Keratinocyte (primary cell): ENCODE measurements at regions not wholly inside any gene's neighbourhood (a gene's known extent, or its start where the extent isn't known, plus 50 kb on each side); places are given as distances from the start of the nearest gene placed in this dataset.

Source experiments
- DNase-seq: peaks from one replicate; pipeline ENCODE4 v3.0.0-alpha.2; 2011; ENCODE audit warnings: low read depth, missing footprints, low spot score
- FAIRE-seq: peaks from 2 replicates; lab custom pipeline; 2011; peaks lifted over from hg19 to GRCh38; lab: Jason Lieb, UNC
- H2AFZ ChIP-seq: 2 replicates; pipeline ENCODE4 v1.6.0; 2012; ENCODE audit warnings: low read length, control low read depth, inconsistent platforms; ENCODE audit not compliant: control insufficient read depth
- H3K27ac ChIP-seq: 2 replicates; pipeline ENCODE4 v1.5.1; 2011; ENCODE audit warnings: low read length; ENCODE audit not compliant: control insufficient read depth, insufficient read depth
- H3K27me3 ChIP-seq: 3 replicates; pipeline ENCODE4 v1.6.0; 2011; ENCODE audit warnings: low read length; ENCODE audit not compliant: control insufficient read depth, insufficient read depth; ENCODE audit errors: extremely low read depth
- H3K36me3 ChIP-seq, 2 experiments: 2 replicates in 1 of 2; 3 replicates in 1 of 2; pipeline ENCODE4 v1.5.1; 2011; ENCODE audit warnings: low read length in 2 of 2, mild to moderate bottlenecking in 1 of 2; ENCODE audit not compliant: control insufficient read depth in 2 of 2, insufficient read depth in 2 of 2; ENCODE audit errors: extremely low read depth in 1 of 2
- H3K4me1 ChIP-seq: 3 replicates; pipeline ENCODE4 v1.5.1; 2011; ENCODE audit warnings: low read length; ENCODE audit not compliant: control insufficient read depth, insufficient read depth; ENCODE audit errors: extremely low read depth
- H3K4me2 ChIP-seq: 3 replicates; pipeline ENCODE4 v1.6.0; 2011; ENCODE audit warnings: low read depth, low read length; ENCODE audit not compliant: control insufficient read depth, insufficient read depth; ENCODE audit errors: extremely low read depth
- H3K4me3 ChIP-seq, 3 experiments: fragments of 200-600 bp in 1 of 3; sonication (generic) in 1 of 3; 2 replicates in 2 of 3; 3 replicates in 1 of 3; pipeline ENCODE4 v1.5.1; 2011 to 2016; ENCODE audit warnings: low read length in 3 of 3, mild to moderate bottlenecking in 3 of 3, control low read depth in 2 of 3, inconsistent platforms in 1 of 3, low read depth in 1 of 3, mixed read lengths in 1 of 3, mixed run types in 1 of 3, moderate library complexity in 1 of 3; ENCODE audit not compliant: control insufficient read depth in 2 of 3, insufficient read depth in 2 of 3; ENCODE audit errors: extremely low read depth in 1 of 3
- H3K79me2 ChIP-seq: 2 replicates; pipeline ENCODE4 v1.6.0; 2012; ENCODE audit warnings: low read length; ENCODE audit not compliant: control insufficient read depth, insufficient read depth
- H3K9ac ChIP-seq: 3 replicates; pipeline ENCODE4 v1.6.0; 2011; ENCODE audit warnings: low read length; ENCODE audit not compliant: control insufficient read depth, insufficient read depth; ENCODE audit errors: extremely low read depth
- H3K9me1 ChIP-seq: 3 replicates; pipeline ENCODE4 v1.6.0; 2011; ENCODE audit warnings: low read length; ENCODE audit not compliant: control insufficient read depth, insufficient read depth; ENCODE audit errors: extremely low read depth
- H3K9me3 ChIP-seq: 2 replicates; pipeline ENCODE4 v1.5.1; 2012; ENCODE audit warnings: low read depth, low read length; ENCODE audit not compliant: control insufficient read depth
- H4K20me1 ChIP-seq: 3 replicates; pipeline ENCODE4 v1.6.0; 2011; ENCODE audit warnings: low read length; ENCODE audit not compliant: control insufficient read depth, insufficient read depth; ENCODE audit errors: extremely low read depth
- EZH2 ChIP-seq: IDR thresholded peaks from one replicate; pipeline ENCODE4 v1.6.1; 2012; ENCODE audit warnings: inconsistent platforms, mild to moderate bottlenecking, low read length, moderate library complexity
- dilution Hi-C: fragments of 300-500 bp; cut with MboI; formaldehyde crosslinking; loops from one replicate; pipeline ENCODE4 v1.7.0; 2020; ENCODE audit warnings: low sequenced_read_pairs; ENCODE audit not compliant: extremely low pct_ligation_motif_present
- TF ChIP-seq, protein P1 (sequence below), 3 experiments: IDR thresholded peaks in 1 of 3; conservative IDR thresholded peaks in 1 of 3; optimal IDR thresholded peaks in 1 of 3; 2 replicates in 2 of 3; 3 replicates in 1 of 3; pipeline versions ENCODE3 to v1.5.1; 2011; ENCODE audit warnings: low read length in 3 of 3, mild to moderate bottlenecking in 3 of 3, moderate library complexity in 2 of 3, control low read depth in 1 of 3, inconsistent platforms in 1 of 3; ENCODE audit not compliant: insufficient read depth in 2 of 3; ENCODE audit errors: extremely low read depth in 1 of 3

DNA sequence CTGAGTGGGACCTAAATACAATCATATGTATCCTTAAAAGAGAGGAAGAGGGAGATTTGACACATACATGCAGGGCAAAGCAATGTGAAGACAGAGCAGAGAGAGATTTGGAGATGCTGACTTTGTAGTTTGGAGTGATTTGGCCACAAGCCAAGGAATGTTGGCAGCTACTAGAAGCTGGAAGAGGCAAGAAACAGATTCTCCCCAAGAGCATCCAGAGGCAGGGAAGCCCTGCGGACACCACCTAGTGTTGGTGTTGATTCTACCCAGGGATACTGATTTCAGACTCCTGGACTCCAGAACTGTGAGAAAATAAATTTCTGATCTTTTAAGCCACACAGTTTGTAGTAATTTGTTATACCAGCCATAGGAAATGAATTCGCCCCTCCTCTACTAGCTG, 64.9 kb upstream of the OSMR start:
- no peaks in the 10 kb centered on the region for H3K9me3 ChIP-seq

DNA sequence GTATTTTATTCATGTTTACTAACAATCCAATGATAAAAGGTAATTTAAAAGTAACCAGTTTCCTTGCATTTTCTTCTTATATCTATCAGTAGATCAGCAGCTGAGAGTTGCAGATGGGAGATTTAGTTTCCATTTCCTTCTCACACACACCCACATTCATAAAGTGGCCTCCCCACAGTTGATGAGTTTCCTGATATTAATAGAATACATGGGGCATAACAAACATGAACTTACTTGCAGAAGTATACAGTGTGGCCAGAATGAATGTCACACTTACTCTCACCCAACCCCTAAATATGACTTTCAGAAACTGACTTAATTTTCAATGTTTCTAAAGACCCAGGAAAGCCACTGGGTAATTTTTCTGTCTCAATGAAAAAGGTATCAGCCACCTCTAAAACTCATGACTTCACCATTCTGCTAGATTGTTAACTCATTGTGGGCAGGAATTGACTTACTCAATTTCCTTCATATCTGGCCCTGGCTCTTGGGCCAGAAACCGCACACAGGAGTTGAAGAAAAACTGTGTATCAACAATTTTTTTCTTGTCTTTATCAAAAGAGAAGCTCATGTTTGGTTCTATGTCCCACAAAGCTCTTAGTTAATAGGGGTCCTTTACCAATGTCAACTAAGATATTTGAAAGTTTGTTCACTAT, 63.5 kb upstream of the OSMR start:
- Histone ChIP-seq H3K9me3 (no peaks in the 10 kb centered on the region), H3K9ac (no peak overlapping the region), H4K20me1 (no peaks in the 10 kb centered on the region), H3K27ac (no peak overlapping the region), H3K79me2 (no peaks in the 10 kb centered on the region), H3K9me1 (no peaks in the 10 kb centered on the region), H3K36me3 (no peaks in the 10 kb centered on the region), H3K4me2 (no peak overlapping the region), H3K4me1 (no peaks in the 10 kb centered on the region), H2AFZ (no peak overlapping the region), H3K4me3 (no peak overlapping the region), H3K27me3 (no peaks in the 10 kb centered on the region)
- FAIRE-seq (no peak), DNase-seq (no peak)
- dilution Hi-C loops = no loop called here
- no peak for TF ChIP-seq EZH2
- TF ChIP-seq, protein P1, sequence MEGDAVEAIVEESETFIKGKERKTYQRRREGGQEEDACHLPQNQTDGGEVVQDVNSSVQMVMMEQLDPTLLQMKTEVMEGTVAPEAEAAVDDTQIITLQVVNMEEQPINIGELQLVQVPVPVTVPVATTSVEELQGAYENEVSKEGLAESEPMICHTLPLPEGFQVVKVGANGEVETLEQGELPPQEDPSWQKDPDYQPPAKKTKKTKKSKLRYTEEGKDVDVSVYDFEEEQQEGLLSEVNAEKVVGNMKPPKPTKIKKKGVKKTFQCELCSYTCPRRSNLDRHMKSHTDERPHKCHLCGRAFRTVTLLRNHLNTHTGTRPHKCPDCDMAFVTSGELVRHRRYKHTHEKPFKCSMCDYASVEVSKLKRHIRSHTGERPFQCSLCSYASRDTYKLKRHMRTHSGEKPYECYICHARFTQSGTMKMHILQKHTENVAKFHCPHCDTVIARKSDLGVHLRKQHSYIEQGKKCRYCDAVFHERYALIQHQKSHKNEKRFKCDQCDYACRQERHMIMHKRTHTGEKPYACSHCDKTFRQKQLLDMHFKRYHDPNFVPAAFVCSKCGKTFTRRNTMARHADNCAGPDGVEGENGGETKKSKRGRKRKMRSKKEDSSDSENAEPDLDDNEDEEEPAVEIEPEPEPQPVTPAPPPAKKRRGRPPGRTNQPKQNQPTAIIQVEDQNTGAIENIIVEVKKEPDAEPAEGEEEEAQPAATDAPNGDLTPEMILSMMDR (optimal IDR thresholded peaks at IDR 0.05 in 1 of 3, IDR thresholded peaks at IDR 0.05 in 1 of 3, conservative IDR thresholded peaks at IDR 0.05 in 1 of 3; ENCODE audit: extremely low read depth in 1 of 3, insufficient read depth in 2 of 3, low read length in 3 of 3) = no peak

More for the DNA sequence above, 64.9 kb upstream of the OSMR start:
- H3K27ac ChIP-seq = no peak overlapping the region
- dilution Hi-C loops = no loop called here
- H3K4me3 ChIP-seq = no peak overlapping the region
- no peaks in the 10 kb centered on the region for H3K27me3 ChIP-seq
- no peaks in the 10 kb centered on the region for H4K20me1 ChIP-seq
- DNase-seq (no peak), FAIRE-seq (peak; percentile 5)
- no peaks in the 10 kb centered on the region for H3K9me1 ChIP-seq
- H2AFZ ChIP-seq = no peak overlapping the region
- H3K36me3 ChIP-seq = no peaks in the 10 kb centered on the region
- TF ChIP-seq, protein P1 (optimal IDR thresholded peaks at IDR 0.05 in 1 of 3, IDR thresholded peaks at IDR 0.05 in 1 of 3, conservative IDR thresholded peaks at IDR 0.05 in 1 of 3; ENCODE audit: extremely low read depth in 1 of 3, insufficient read depth in 2 of 3, low read length in 3 of 3) = peak in 2 of 3 experiments; percentile 23 to 27
- no peak for TF ChIP-seq EZH2
- H3K79me2 ChIP-seq = no peaks in the 10 kb centered on the region
- H3K9ac ChIP-seq = no peak overlapping the region
- H3K4me1 ChIP-seq = no peaks in the 10 kb centered on the region
- H3K4me2 ChIP-seq = no peak overlapping the region
